HEK293 (cell line): ENCODE measurements at regions not wholly inside any gene's neighbourhood (a gene's known extent, or its start where the extent isn't known, plus 50 kb on each side); places are given as distances from the start of the nearest gene placed in this dataset.

Experiments
- CTCF ChIA-PET: fragments of 350-600 bp; formaldehyde crosslinking; extraction: SDS; loops from one replicate; lab custom pipeline; 2021; ENCODE audit warnings: antibody characterized with exemption; lab: Yijun Ruan, JAX
- POLR2A ChIA-PET: fragments of 300-600 bp; formaldehyde crosslinking; extraction: SDS; loops from one replicate; lab custom pipeline; 2020; ENCODE audit warnings: antibody characterized with exemption, inconsistent platforms; lab: Yijun Ruan, JAX
- H3K27ac ChIP-seq: fragments of 200-500 bp; sonication (Bioruptor generic); 2 replicates; pipeline ENCODE4 v1.5.1; 2014; ENCODE audit warnings: low read depth, low read length, control low read depth, inconsistent platforms; ENCODE audit errors: extremely low read depth
- H3K36me3 ChIP-seq, 2 experiments: fragments of 200-500 bp in 1 of 2; sonication (Bioruptor generic) in 1 of 2; 1 replicate in 1 of 2; 2 replicates in 1 of 2; pipeline ENCODE4 v1.5.1; 2014 to 2017; ENCODE audit warnings: inconsistent platforms in 2 of 2, low read length in 2 of 2; ENCODE audit not compliant: control insufficient read depth in 2 of 2, insufficient read depth in 1 of 2
- H3K4me1 ChIP-seq: fragments of 200-500 bp; sonication (Bioruptor generic); 2 replicates; pipeline ENCODE4 v1.5.1; 2014; ENCODE audit warnings: mild to moderate bottlenecking, low read length, inconsistent platforms; ENCODE audit not compliant: control insufficient read depth, insufficient read depth
- H3K4me3 ChIP-seq: 2 replicates; pipeline ENCODE4 v1.5.1; 2011; ENCODE audit warnings: low read depth, mild to moderate bottlenecking, control low read depth, low read length, moderate library complexity
- H3K9me3 ChIP-seq: fragments of 200-500 bp; sonication (Bioruptor generic); 2 replicates; pipeline ENCODE4 v1.5.1; 2014; ENCODE audit warnings: low read depth, low read length, inconsistent platforms; ENCODE audit not compliant: control insufficient read depth, insufficient read depth
- GFI1B ChIP-seq: fragments of 450-650 bp; formaldehyde crosslinking; IDR thresholded peaks from 2 replicates; pipeline ENCODE4 v1.5.1; 2016; ENCODE audit warnings: missing biosample characterization, missing genetic modification characterization
- GLIS1 ChIP-seq: fragments of 450-650 bp; formaldehyde crosslinking; IDR thresholded peaks from 2 replicates; pipeline ENCODE4 v1.5.1; 2016; ENCODE audit warnings: missing biosample characterization, missing genetic modification characterization
- HOXA7 ChIP-seq: sonication (generic); formaldehyde crosslinking; IDR thresholded peaks from 2 replicates; pipeline ENCODE4 v1.8.1; 2022; ENCODE audit warnings: missing genetic modification reagents, borderline replicate concordance
- KLF17 ChIP-seq: fragments of 450-650 bp; formaldehyde crosslinking; IDR thresholded peaks from 2 replicates; pipeline ENCODE4 v1.5.1; 2016; ENCODE audit warnings: missing biosample characterization, missing genetic modification characterization
- OSR2 ChIP-seq: fragments of 450-650 bp; formaldehyde crosslinking; IDR thresholded peaks from 2 replicates; pipeline ENCODE4 v1.5.1; 2016; ENCODE audit warnings: missing biosample characterization, missing genetic modification characterization
- TRIM28 ChIP-seq: IDR thresholded peaks from 2 replicates; pipeline ENCODE4 v1.6.1; 2011; ENCODE audit warnings: low read length, control low read depth, borderline replicate concordance
- ZBTB1 ChIP-seq: fragments of 450-650 bp; formaldehyde crosslinking; IDR thresholded peaks from 2 replicates; pipeline ENCODE4 v1.5.1; 2016; ENCODE audit warnings: missing biosample characterization, missing genetic modification characterization
- ZBTB48 ChIP-seq: fragments of 450-650 bp; formaldehyde crosslinking; IDR thresholded peaks from 2 replicates; pipeline ENCODE4 v1.5.1; 2016; ENCODE audit warnings: missing biosample characterization, missing genetic modification characterization
- ZEB2 ChIP-seq: fragments of 450-650 bp; formaldehyde crosslinking; IDR thresholded peaks from 2 replicates; pipeline ENCODE4 v1.5.1; 2016; ENCODE audit warnings: missing biosample characterization, missing genetic modification characterization
- ZNF112 ChIP-seq: fragments of 450-650 bp; formaldehyde crosslinking; IDR thresholded peaks from 2 replicates; pipeline ENCODE4 v1.5.0; 2017; ENCODE audit warnings: missing biosample characterization, missing genetic modification characterization
- ZNF133 ChIP-seq: fragments of 450-650 bp; formaldehyde crosslinking; IDR thresholded peaks from 2 replicates; pipeline ENCODE4 v1.5.1; 2016; ENCODE audit warnings: missing biosample characterization, missing genetic modification characterization
- ZNF19 ChIP-seq: fragments of 450-650 bp; formaldehyde crosslinking; IDR thresholded peaks from 2 replicates; pipeline ENCODE4; 2016; ENCODE audit warnings: missing biosample characterization, missing genetic modification characterization, low read depth
- ZNF335 ChIP-seq: fragments of 450-650 bp; formaldehyde crosslinking; conservative IDR thresholded peaks from 2 replicates; pipeline ENCODE4 v1.5.1; 2016; ENCODE audit warnings: missing biosample characterization, missing genetic modification characterization
- ZNF501 ChIP-seq: fragments of 450-650 bp; formaldehyde crosslinking; IDR thresholded peaks from 2 replicates; pipeline ENCODE4 v1.5.1; 2016; ENCODE audit warnings: missing biosample characterization, missing genetic modification characterization
- ZNF530 ChIP-seq: fragments of 450-650 bp; formaldehyde crosslinking; IDR thresholded peaks from 2 replicates; pipeline ENCODE4 v1.5.1; 2016; ENCODE audit warnings: low read depth, missing biosample characterization, missing genetic modification characterization
- ZNF544 ChIP-seq: fragments of 450-650 bp; formaldehyde crosslinking; IDR thresholded peaks from 2 replicates; pipeline ENCODE4 v1.5.0; 2017; ENCODE audit warnings: missing biosample characterization, missing genetic modification characterization
- ZNF560 ChIP-seq: fragments of 450-650 bp; formaldehyde crosslinking; IDR thresholded peaks from 2 replicates; pipeline ENCODE4 v1.5.1; 2017; ENCODE audit warnings: missing biosample characterization, missing genetic modification characterization, borderline replicate concordance
- ZNF571 ChIP-seq: fragments of 450-650 bp; formaldehyde crosslinking; IDR thresholded peaks from 2 replicates; pipeline ENCODE4 v1.5.0; 2017; ENCODE audit warnings: missing biosample characterization, missing genetic modification characterization
- ZNF626 ChIP-seq: fragments of 450-650 bp; sonication (Bioruptor Pico); formaldehyde crosslinking; IDR thresholded peaks from 2 replicates; pipeline ENCODE4 v1.5.1; 2018; ENCODE audit warnings: missing biosample characterization, missing genetic modification characterization, inconsistent platforms
- ZNF660 ChIP-seq: fragments of 450-650 bp; IDR thresholded peaks from 2 replicates; pipeline ENCODE4 v1.5.1; 2018; ENCODE audit warnings: missing biosample characterization, mild to moderate bottlenecking, missing genetic modification characterization
- ZNF664 ChIP-seq: fragments of 450-650 bp; formaldehyde crosslinking; IDR thresholded peaks from 2 replicates; pipeline ENCODE4 v1.5.1; 2016; ENCODE audit warnings: missing biosample characterization, missing genetic modification characterization
- ZNF843 ChIP-seq: fragments of 450-650 bp; formaldehyde crosslinking; IDR thresholded peaks from 2 replicates; pipeline ENCODE4 v1.5.1; 2016; ENCODE audit warnings: missing biosample characterization, missing genetic modification characterization
- ZSCAN16 ChIP-seq: fragments of 450-650 bp; formaldehyde crosslinking; IDR thresholded peaks from 2 replicates; pipeline ENCODE4 v1.5.1; 2016; ENCODE audit warnings: missing biosample characterization, missing genetic modification characterization
- TF ChIP-seq, protein P1 (sequence below): fragments of 450-650 bp; formaldehyde crosslinking; IDR thresholded peaks from 2 replicates; pipeline ENCODE4 v1.5.1; 2017; ENCODE audit warnings: missing biosample characterization, missing genetic modification characterization
- TF ChIP-seq, protein P2 (sequence below): fragments of 450-650 bp; formaldehyde crosslinking; IDR thresholded peaks from 2 replicates; pipeline ENCODE4 v1.5.1; 2016; ENCODE audit warnings: missing biosample characterization, missing genetic modification characterization
- TF ChIP-seq, protein P3 (sequence below): fragments of 450-650 bp; formaldehyde crosslinking; IDR thresholded peaks from 2 replicates; pipeline ENCODE4 v1.5.1; 2016; ENCODE audit warnings: missing biosample characterization, missing genetic modification characterization
- TF ChIP-seq, protein P4 (sequence below): fragments of 450-650 bp; formaldehyde crosslinking; IDR thresholded peaks from 2 replicates; pipeline ENCODE4 v1.5.1; 2017; ENCODE audit warnings: missing biosample characterization, mild to moderate bottlenecking, missing genetic modification characterization, moderate library complexity
- TF ChIP-seq, protein P5 (sequence below): fragments of 450-650 bp; formaldehyde crosslinking; optimal IDR thresholded peaks from 2 replicates; pipeline ENCODE3; 2016; ENCODE audit warnings: missing biosample characterization, mild to moderate bottlenecking, missing genetic modification characterization

- TF ChIP-seq, protein P1, sequence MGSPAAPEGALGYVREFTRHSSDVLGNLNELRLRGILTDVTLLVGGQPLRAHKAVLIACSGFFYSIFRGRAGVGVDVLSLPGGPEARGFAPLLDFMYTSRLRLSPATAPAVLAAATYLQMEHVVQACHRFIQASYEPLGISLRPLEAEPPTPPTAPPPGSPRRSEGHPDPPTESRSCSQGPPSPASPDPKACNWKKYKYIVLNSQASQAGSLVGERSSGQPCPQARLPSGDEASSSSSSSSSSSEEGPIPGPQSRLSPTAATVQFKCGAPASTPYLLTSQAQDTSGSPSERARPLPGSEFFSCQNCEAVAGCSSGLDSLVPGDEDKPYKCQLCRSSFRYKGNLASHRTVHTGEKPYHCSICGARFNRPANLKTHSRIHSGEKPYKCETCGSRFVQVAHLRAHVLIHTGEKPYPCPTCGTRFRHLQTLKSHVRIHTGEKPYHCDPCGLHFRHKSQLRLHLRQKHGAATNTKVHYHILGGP (tag by site-specific recombination) = no peak
- TF ChIP-seq ZNF664 = no peak
- TF ChIP-seq, all 188 proteins: peak for 0
These were observed 315.9 kb upstream of the SEMA6D start (continued) for GRCh38 chr15:47401427-47401826.

DNA sequence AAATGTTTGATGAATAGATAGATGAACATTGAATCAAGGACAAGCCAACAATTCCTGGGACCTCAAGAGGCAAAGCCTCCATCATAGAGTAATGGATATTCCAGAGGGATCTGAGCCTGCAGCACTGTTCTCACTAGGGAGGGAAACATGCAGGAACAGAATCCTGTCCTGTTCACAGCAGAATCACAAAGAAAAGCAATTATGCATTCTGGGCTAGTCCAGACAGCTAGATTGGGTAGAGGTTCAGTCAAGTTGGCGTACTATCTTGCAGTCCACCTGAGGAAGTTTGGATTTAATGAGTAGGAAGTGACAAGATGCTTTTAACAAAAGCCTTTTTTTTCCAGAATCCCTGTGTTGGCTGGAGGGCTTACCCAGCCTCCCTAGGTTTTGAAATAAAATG, 314.5 kb upstream of the SEMA6D start:
- H3K4me3 ChIP-seq = no peak overlapping the region
- ChIA-PET CTCF (no interaction called here), POLR2A (no interaction called here)
- no peaks in the 10 kb centered on the region for H3K9me3 ChIP-seq
- no peak for TF ChIP-seq OSR2 (tag by site-specific recombination)
- no peak for TF ChIP-seq ZNF530 (tag by site-specific recombination)
- TF ChIP-seq KLF17 (tag by site-specific recombination) = no peak
- no peak for TF ChIP-seq GLIS1 (tag by site-specific recombination)
- TF ChIP-seq ZNF133 (tag by site-specific recombination) = no peak
- TF ChIP-seq, protein P2, sequence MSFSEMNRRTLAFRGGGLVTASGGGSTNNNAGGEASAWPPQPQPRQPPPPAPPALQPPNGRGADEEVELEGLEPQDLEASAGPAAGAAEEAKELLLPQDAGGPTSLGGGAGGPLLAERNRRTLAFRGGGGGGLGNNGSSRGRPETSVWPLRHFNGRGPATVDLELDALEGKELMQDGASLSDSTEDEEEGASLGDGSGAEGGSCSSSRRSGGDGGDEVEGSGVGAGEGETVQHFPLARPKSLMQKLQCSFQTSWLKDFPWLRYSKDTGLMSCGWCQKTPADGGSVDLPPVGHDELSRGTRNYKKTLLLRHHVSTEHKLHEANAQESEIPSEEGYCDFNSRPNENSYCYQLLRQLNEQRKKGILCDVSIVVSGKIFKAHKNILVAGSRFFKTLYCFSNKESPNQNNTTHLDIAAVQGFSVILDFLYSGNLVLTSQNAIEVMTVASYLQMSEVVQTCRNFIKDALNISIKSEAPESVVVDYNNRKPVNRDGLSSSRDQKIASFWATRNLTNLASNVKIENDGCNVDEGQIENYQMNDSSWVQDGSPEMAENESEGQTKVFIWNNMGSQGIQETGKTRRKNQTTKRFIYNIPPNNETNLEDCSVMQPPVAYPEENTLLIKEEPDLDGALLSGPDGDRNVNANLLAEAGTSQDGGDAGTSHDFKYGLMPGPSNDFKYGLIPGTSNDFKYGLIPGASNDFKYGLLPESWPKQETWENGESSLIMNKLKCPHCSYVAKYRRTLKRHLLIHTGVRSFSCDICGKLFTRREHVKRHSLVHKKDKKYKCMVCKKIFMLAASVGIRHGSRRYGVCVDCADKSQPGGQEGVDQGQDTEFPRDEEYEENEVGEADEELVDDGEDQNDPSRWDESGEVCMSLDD (tag by site-specific recombination) = no peak
- no peak for TF ChIP-seq ZSCAN16
- TF ChIP-seq ZNF544 (tag by site-specific recombination) = no peak
- no peak for TF ChIP-seq HOXA7 (CRISPR knock-in tag)
- TF ChIP-seq TRIM28 = no peak
- TF ChIP-seq, protein P3, sequence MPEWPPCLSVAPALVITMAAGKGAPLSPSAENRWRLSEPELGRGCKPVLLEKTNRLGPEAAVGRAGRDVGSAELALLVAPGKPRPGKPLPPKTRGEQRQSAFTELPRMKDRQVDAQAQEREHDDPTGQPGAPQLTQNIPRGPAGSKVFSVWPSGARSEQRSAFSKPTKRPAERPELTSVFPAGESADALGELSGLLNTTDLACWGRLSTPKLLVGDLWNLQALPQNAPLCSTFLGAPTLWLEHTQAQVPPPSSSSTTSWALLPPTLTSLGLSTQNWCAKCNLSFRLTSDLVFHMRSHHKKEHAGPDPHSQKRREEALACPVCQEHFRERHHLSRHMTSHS = no peak
- TF ChIP-seq, protein P4, sequence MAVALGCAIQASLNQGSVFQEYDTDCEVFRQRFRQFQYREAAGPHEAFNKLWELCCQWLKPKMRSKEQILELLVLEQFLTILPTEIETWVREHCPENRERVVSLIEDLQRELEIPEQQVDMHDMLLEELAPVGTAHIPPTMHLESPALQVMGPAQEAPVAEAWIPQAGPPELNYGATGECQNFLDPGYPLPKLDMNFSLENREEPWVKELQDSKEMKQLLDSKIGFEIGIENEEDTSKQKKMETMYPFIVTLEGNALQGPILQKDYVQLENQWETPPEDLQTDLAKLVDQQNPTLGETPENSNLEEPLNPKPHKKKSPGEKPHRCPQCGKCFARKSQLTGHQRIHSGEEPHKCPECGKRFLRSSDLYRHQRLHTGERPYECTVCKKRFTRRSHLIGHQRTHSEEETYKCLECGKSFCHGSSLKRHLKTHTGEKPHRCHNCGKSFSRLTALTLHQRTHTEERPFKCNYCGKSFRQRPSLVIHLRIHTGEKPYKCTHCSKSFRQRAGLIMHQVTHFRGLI (tag by site-specific recombination) = no peak
- TF ChIP-seq ZNF501 = no peak
- TF ChIP-seq ZNF112 (tag by site-specific recombination) = no peak
- no peak for TF ChIP-seq ZNF626 (tag by site-specific recombination)
- no peaks in the 10 kb centered on the region for H3K4me1 ChIP-seq
- H3K27ac ChIP-seq = no peak overlapping the region
- no peaks in the 10 kb centered on the region for H3K36me3 ChIP-seq

DNA sequence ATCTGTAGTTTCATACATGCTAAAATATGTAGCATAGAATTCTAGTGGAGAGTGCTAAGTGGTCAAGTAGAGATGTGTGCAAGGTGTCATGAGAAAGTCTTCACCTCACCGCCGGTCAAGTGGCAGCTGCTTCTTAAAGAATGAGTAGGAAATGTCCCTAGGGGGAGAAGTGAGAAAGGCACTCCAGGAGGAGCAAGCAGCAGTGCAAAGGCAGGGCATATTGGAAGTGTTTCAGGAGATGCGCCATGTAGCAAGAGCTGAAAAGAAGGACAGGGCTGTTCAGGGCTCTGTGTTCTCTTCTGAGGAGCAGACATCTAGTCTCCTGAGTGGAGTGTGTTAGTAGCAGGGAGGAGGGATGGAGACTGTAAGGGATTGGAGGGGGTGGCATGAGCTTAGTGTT, 312.4 kb upstream of the SEMA6D start:
- no peak overlapping the region for H3K4me3 ChIP-seq
- no peak overlapping the region for H3K27ac ChIP-seq
- POLR2A ChIA-PET = no interaction called here
- CTCF ChIA-PET = interaction anchor here (0.6 kb wide), 1 partner anchor 573 kb away, joined by 3 read pairs; no protein-coding TSS in a partner anchor
- H3K9me3 ChIP-seq = no peaks in the 10 kb centered on the region
- no peaks in the 10 kb centered on the region for H3K4me1 ChIP-seq
- no peaks in the 10 kb centered on the region for H3K36me3 ChIP-seq
- no peak for TF ChIP-seq ZNF660
- TF ChIP-seq ZNF112 (tag by site-specific recombination) = no peak
- TF ChIP-seq ZNF335 = no peak
- TF ChIP-seq ZBTB1 = no peak
- TF ChIP-seq ZNF560 (tag by site-specific recombination) = no peak
- no peak for TF ChIP-seq ZNF571 (tag by site-specific recombination)
- no peak for TF ChIP-seq ZEB2 (tag by site-specific recombination)
- TF ChIP-seq ZBTB48 (tag by site-specific recombination) = no peak
- no peak for TF ChIP-seq OSR2 (tag by site-specific recombination)
- TF ChIP-seq GFI1B (tag by site-specific recombination) = no peak
- TF ChIP-seq, protein P5, sequence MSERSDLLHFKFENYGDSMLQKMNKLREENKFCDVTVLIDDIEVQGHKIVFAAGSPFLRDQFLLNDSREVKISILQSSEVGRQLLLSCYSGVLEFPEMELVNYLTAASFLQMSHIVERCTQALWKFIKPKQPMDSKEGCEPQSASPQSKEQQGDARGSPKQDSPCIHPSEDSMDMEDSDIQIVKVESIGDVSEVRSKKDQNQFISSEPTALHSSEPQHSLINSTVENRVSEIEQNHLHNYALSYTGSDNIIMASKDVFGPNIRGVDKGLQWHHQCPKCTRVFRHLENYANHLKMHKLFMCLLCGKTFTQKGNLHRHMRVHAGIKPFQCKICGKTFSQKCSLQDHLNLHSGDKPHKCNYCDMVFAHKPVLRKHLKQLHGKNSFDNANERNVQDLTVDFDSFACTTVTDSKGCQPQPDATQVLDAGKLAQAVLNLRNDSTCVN = no peak
- no peak for TF ChIP-seq ZNF19 (tag by site-specific recombination)
- no peak for TF ChIP-seq ZNF843
